Stimulated activated CD4-positive, alpha-beta T cell treated with anti-CD3 and anti-CD28 coated beads, Interleukin-1b, Interleukin-23, amount 100 ng/mL, for 4 hours (primary cell): ENCODE measurements at regions not wholly inside any gene's neighbourhood (a gene's known extent, or its start where the extent isn't known, plus 50 kb on each side); places are given as distances from the start of the nearest gene placed in this dataset.

Experiments used
- DNase-seq, 2 donors: peaks; one replicate each; pipeline ENCODE4 v3.0.0-alpha.2; 2020; ENCODE audit warnings: low read depth in 2 of 2

GRCh38 chr17:56087199-56087598 lies 66.1 kb upstream of the ANKFN1 start:
- DNase-seq, result no peak

DNA sequence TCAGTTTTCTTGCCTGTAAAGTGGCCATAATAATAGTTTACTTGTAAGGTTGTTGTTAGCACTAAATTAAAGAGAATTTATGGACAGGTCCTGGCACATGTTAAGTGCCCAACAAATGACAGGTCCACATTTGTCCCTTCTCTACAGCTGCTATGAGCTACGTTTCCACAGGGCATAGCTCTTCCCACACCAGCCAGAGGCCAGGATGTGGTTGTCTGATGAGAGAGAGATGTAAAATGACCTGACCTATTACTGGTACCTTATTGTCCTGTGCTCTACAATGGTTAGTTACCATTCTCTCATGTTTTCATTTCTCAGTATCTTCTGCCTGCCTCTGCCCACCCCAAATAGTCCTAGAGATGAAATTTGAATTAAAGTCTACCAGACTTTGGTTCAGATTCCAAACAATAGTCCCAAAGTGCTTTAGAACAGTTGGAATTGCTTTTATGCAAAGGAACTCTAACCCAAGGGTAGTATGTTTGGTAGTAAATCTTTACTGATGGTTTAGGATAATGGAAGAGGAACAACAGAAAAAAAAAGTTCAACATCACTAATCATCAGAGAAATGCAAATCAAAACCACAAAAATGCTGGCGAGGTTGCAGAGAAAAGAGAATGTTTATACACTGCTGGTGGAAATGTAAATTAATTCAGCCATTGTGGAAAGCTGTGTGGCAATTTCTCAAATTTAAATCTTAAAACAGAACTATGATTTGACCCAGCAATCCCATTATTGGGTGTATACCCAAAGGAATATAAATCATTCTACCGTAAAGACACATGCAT lies 57.1 kb upstream of the ANKFN1 start:
- no peak for DNase-seq

- DNase-seq, result no peak
Measured at GRCh38 chr17:56098746-56099145, 54.5 kb upstream of the ANKFN1 start.

GRCh38 chr17:56099649-56100048 lies 53.6 kb upstream of the ANKFN1 start:
- DNase-seq, result no peak
